SK-N-SH treated with all-trans-retinoic acid at 6 μM for 48 hours (cell line): ENCODE measurements at regions not wholly inside any gene's neighbourhood (a gene's known extent, or its start where the extent isn't known, plus 50 kb on each side); places are given as distances from the start of the nearest gene placed in this dataset.

Experiments
- ARNTL ChIP-seq: fragments of 450-650 bp; formaldehyde crosslinking; IDR thresholded peaks from 2 replicates; pipeline ENCODE4 v1.5.0; 2020; ENCODE audit warnings: low read depth, mild to moderate bottlenecking, moderate library complexity, borderline replicate concordance
- BACH2 ChIP-seq: fragments of 250-450 bp; sonication (Bioruptor Pico); IDR thresholded peaks from 2 replicates; pipeline ENCODE4 v1.9.0; 2021; ENCODE audit warnings: mild to moderate bottlenecking, borderline replicate concordance
- PATZ1 ChIP-seq: fragments of 250-450 bp; sonication (Bioruptor Pico); IDR thresholded peaks from 2 replicates; pipeline ENCODE4 v1.8.0; 2020; ENCODE audit warnings: mild to moderate bottlenecking, moderate library complexity, borderline replicate concordance
- PPARA ChIP-seq: fragments of 250-450 bp; sonication (Bioruptor Pico); IDR thresholded peaks from 2 replicates; pipeline ENCODE4 v1.5.0; 2020; ENCODE audit warnings: mild to moderate bottlenecking, borderline replicate concordance
- TOX ChIP-seq: fragments of 250-450 bp; sonication (Bioruptor Pico); IDR thresholded peaks from 2 replicates; pipeline ENCODE4 v1.8.0; 2021; ENCODE audit warnings: mild to moderate bottlenecking, moderate library complexity, borderline replicate concordance
- ZFP3 ChIP-seq: fragments of 250-450 bp; sonication (Bioruptor Pico); IDR thresholded peaks from 2 replicates; pipeline ENCODE4 v1.5.0; 2020; ENCODE audit warnings: mild to moderate bottlenecking, moderate library complexity
- ZNF8 ChIP-seq: fragments of 450-650 bp; formaldehyde crosslinking; IDR thresholded peaks from 2 replicates; pipeline ENCODE4 v1.5.0; 2020; ENCODE audit warnings: mild to moderate bottlenecking, moderate library complexity

GRCh38 chr2:34288016-34288415, 688.9 kb upstream of the FAM98A start:
- no peak for TF ChIP-seq PPARA (CRISPR knock-in tag)
- no peak for TF ChIP-seq PATZ1 (CRISPR knock-in tag)
- TF ChIP-seq ZNF8 (CRISPR knock-in tag) = no peak
- no peak for TF ChIP-seq TOX
- TF ChIP-seq ARNTL (CRISPR knock-in tag) = no peak
- TF ChIP-seq ZFP3 (CRISPR knock-in tag) = no peak
- no peak for TF ChIP-seq BACH2 (CRISPR knock-in tag)
